ENCODE measurements at regions not wholly inside any gene's neighbourhood (a gene's known extent, or its start where the extent isn't known, plus 50 kb on each side); places are given as distances from the start of the nearest gene placed in this dataset.

- Histone ChIP-seq H3K23me2 (ENCODE audit: low read depth, low read length) (no peaks in the 10 kb centered on the region), H3K9me3 (ENCODE audit: insufficient read depth in 2 of 2, low read depth in 1 of 2, low read length in 1 of 2) (no peaks in the 10 kb centered on the region), H4K91ac (replicated peaks; ENCODE audit: insufficient read length, low read length) (no peak overlapping the region), H3K18ac (ENCODE audit: extremely low read depth, low read length) (no peak overlapping the region), H3K23ac (ENCODE audit: insufficient read length) (no peak overlapping the region), H3K36me3 (ENCODE audit: control insufficient read depth in 2 of 4, insufficient read depth in 4 of 4, low read length in 3 of 4) (no peaks in the 10 kb centered on the region), H3K9ac (replicated peaks in 1 of 4; ENCODE audit: extremely low read depth in 1 of 4, low read depth in 3 of 4, low read length in 3 of 4) (no peak overlapping the region), H2BK15ac (ENCODE audit: low read length) (no peak overlapping the region), H4K8ac (ENCODE audit: extremely low read depth, insufficient read depth, low read length) (no peak overlapping the region), H3K79me1 (ENCODE audit: low read depth, low read length) (no peaks in the 10 kb centered on the region), H3K4me1 (replicated peaks in 1 of 4; ENCODE audit: control insufficient read depth in 3 of 4, insufficient read depth in 4 of 4, low read length in 3 of 4) (peaks cover 0 to 6% (median 0%) of the 10 kb centered on the region in 4 experiments; a peak in 2 of 7 replicates), H2AFZ (ENCODE audit: low read length) (no peak overlapping the region), H4K5ac (ENCODE audit: insufficient read length, low read depth, low read length) (no peak overlapping the region), H2BK12ac (ENCODE audit: low read depth, low read length) (no peak overlapping the region), H3K27me3 (replicated peaks in 1 of 4; ENCODE audit: control insufficient read depth in 3 of 4, extremely low read depth in 1 of 4, insufficient read depth in 3 of 4, low read length in 3 of 4) (no peaks in the 10 kb centered on the region), H3K27ac (ENCODE audit: low read depth, low read length) (no peak overlapping the region), H3K56ac (replicated peaks; ENCODE audit: insufficient read length, low read depth, low read length) (no peak overlapping the region), H2BK20ac (ENCODE audit: low read length) (no peak overlapping the region), H3K4me3 (ENCODE audit: extremely low read depth in 1 of 4, insufficient read depth in 2 of 4, low read depth in 3 of 4, low read length in 4 of 4) (no peak overlapping the region), H3K79me2 (ENCODE audit: control insufficient read depth in 1 of 2, insufficient read depth in 2 of 2, low read length in 2 of 2) (no peaks in the 10 kb centered on the region), H2BK120ac (replicated peaks; ENCODE audit: low read depth, low read length) (no peak overlapping the region), H2AK5ac (ENCODE audit: low read depth, low read length) (no peak overlapping the region), H2BK5ac (ENCODE audit: low read depth, low read length) (no peak overlapping the region), H3K14ac (ENCODE audit: insufficient read length) (no peak overlapping the region), H3K4ac (replicated peaks; ENCODE audit: insufficient read length, low read depth, low read length) (no peak overlapping the region), H4K20me1 (replicated peaks in 1 of 2; ENCODE audit: control insufficient read depth in 1 of 2, insufficient read depth in 2 of 2, low read length in 2 of 2) (no peaks in the 10 kb centered on the region), H3K4me2 (ENCODE audit: insufficient read depth in 1 of 2, low read depth in 2 of 2, low read length in 2 of 2) (no peak overlapping the region)
- no peak for FAIRE-seq
- no peak for DNase-seq (ENCODE audit: low read depth in 1 of 2, low spot score in 2 of 2)
- ChIA-PET CTCF (ENCODE audit: partially characterized antibody) (no interaction called here), POLR2A (ENCODE audit: partially characterized antibody) (no interaction called here)
- WGBS, 2 experiments (ENCODE audit: extremely low coverage in 1 of 2, insufficient coverage in 1 of 2, insufficient read length in 1 of 2, insufficient replicate concordance in 2 of 2, low coverage in 1 of 2, low lambda C conversion rate in 2 of 2, missing lambda C conversion rate in 1 of 2) = 85% methylated on average over 3 of the region's 3 CpGs; no CpG with 5 or more reads in 1 of the 2 experiments
- TF ChIP-seq KDM4A (IDR thresholded peaks at IDR 0.05; ENCODE audit: low read depth, low read length, severe bottlenecking) (no peak), ZNF274 (IDR thresholded peaks at IDR 0.05; ENCODE audit: borderline replicate concordance, extremely low read depth, low read length) (no peak), SRF (IDR thresholded peaks at IDR 0.05; ENCODE audit: low read depth, low read length) (no peak), EZH2 (IDR thresholded peaks at IDR 0.05; ENCODE audit: low read depth, low read length, severe bottlenecking) (no peak), BRCA1 (IDR thresholded peaks at IDR 0.05; ENCODE audit: low read depth, low read length) (no peak), TAF1 (IDR thresholded peaks at IDR 0.05; ENCODE audit: low read depth, low read length) (no peak), CREB1 (IDR thresholded peaks at IDR 0.05) (no peak), NRF1 (IDR thresholded peaks at IDR 0.05; ENCODE audit: low read depth, low read length) (no peak), TBP (IDR thresholded peaks at IDR 0.05; ENCODE audit: low read depth, low read length) (no peak), FOSL1 (IDR thresholded peaks at IDR 0.05; ENCODE audit: insufficient read depth, low read depth, low read length) (no peak), ATF2 (IDR thresholded peaks at IDR 0.05; ENCODE audit: low read length) (no peak), SP2 (IDR thresholded peaks at IDR 0.05; ENCODE audit: low read length) (no peak), SIRT6 (IDR thresholded peaks at IDR 0.05; ENCODE audit: low read length) (no peak), RBBP5 (IDR thresholded peaks at IDR 0.05; ENCODE audit: borderline replicate concordance, low read depth, low read length) (no peak)
Measured at GRCh38 chr5:27705661-27706060, 667.3 kb upstream of the CDH9 start.

Data from H1 (cell line).